ENCODE measurements at regions not wholly inside any gene's neighbourhood (a gene's known extent, or its start where the extent isn't known, plus 50 kb on each side); places are given as distances from the start of the nearest gene placed in this dataset.

- DNase-seq: no peak
Observed at GRCh38 chr18:42271647-42272414, 316.8 kb downstream of the PIK3C3 start.

GRCh38 chr18:42274488-42275137 is 319.6 kb downstream of the PIK3C3 start:
- DNase-seq: peak; percentile 34

GRCh38 chr18:42275138-42275535 is 320.1 kb downstream of the PIK3C3 start:
- DNase-seq: no peak

GRCh38 chr18:42275949-42276730 is 321.1 kb downstream of the PIK3C3 start:
- no peak for DNase-seq

- no peak for DNase-seq
Observed at GRCh38 chr18:42281124-42281523, 326.1 kb downstream of the PIK3C3 start.

GRCh38 chr18:42281851-42282250 is 326.8 kb downstream of the PIK3C3 start:
- DNase-seq: no peak

GRCh38 chr18:42287047-42287446 is 332.0 kb downstream of the PIK3C3 start:
- peak; percentile 24 for DNase-seq

- DNase-seq: no peak
Observed at GRCh38 chr18:42288129-42288528, 333.1 kb downstream of the PIK3C3 start.

- no peak for DNase-seq
Observed at GRCh38 chr18:42289526-42289925, 334.5 kb downstream of the PIK3C3 start.

- DNase-seq: no peak
Observed at GRCh38 chr18:42290318-42291307, 335.6 kb downstream of the PIK3C3 start.

GRCh38 chr18:42292654-42293053 is 337.6 kb downstream of the PIK3C3 start:
- no peak for DNase-seq

- DNase-seq: no peak
Observed at GRCh38 chr18:42296192-42296591, 341.2 kb downstream of the PIK3C3 start.

- no peak for DNase-seq
Observed at GRCh38 chr18:42296723-42297122, 341.7 kb downstream of the PIK3C3 start.

- DNase-seq: peak; percentile 66
Observed at GRCh38 chr18:42298759-42299675, 344.0 kb downstream of the PIK3C3 start.

GRCh38 chr18:42305869-42306593 is 351.0 kb downstream of the PIK3C3 start:
- DNase-seq: no peak

GRCh38 chr18:42306594-42306980 is 351.6 kb downstream of the PIK3C3 start:
- DNase-seq: no peak

- no peak for DNase-seq
Observed at GRCh38 chr18:42310956-42311355, 355.9 kb downstream of the PIK3C3 start.

- no peak for DNase-seq
Observed at GRCh38 chr18:42326752-42327151, 371.7 kb downstream of the PIK3C3 start.

- DNase-seq: no peak
Observed at GRCh38 chr18:42328931-42329330, 373.9 kb downstream of the PIK3C3 start.

- DNase-seq: no peak
Observed at GRCh38 chr18:42330296-42330695, 375.3 kb downstream of the PIK3C3 start.

GRCh38 chr18:42333558-42333957 is 378.5 kb downstream of the PIK3C3 start:
- no peak for DNase-seq
